ENCODE measurements at regions not wholly inside any gene's neighbourhood (a gene's known extent, or its start where the extent isn't known, plus 50 kb on each side); places are given as distances from the start of the nearest gene placed in this dataset.

- no peak for TF ChIP-seq SIN3A (IDR thresholded peaks at IDR 0.05; ENCODE audit: borderline replicate concordance, insufficient read depth, low read depth, low read length)
- no peak for TF ChIP-seq TCF7L2 (IDR thresholded peaks at IDR 0.05; ENCODE audit: low read depth, low read length)
- TF ChIP-seq POLR2AphosphoS5 (IDR thresholded peaks at IDR 0.05; ENCODE audit: low read depth, low read length), result no peak
- no peak for TF ChIP-seq REST (IDR thresholded peaks at IDR 0.05; ENCODE audit: insufficient read depth in 1 of 2, low read depth in 2 of 2, low read length in 1 of 2)
- no peak for TF ChIP-seq CTCF (IDR thresholded peaks at IDR 0.05)
- Histone ChIP-seq H3K4me3 (ENCODE audit: low read depth in 2 of 2, low read length in 2 of 2) (no peak overlapping the region), H3K36me3 (ENCODE audit: control insufficient read depth, insufficient read depth, low read length) (no peaks in the 10 kb centered on the region), H3K27ac (ENCODE audit: low read length) (no peak overlapping the region), H3K27me3 (ENCODE audit: control insufficient read depth, insufficient read depth, low read length) (no peaks in the 10 kb centered on the region), H3K4me1 (ENCODE audit: control insufficient read depth, insufficient read depth, low read length) (no peaks in the 10 kb centered on the region), H3K9me3 (ENCODE audit: control insufficient read depth, insufficient read depth, low read depth, low read length) (no peaks in the 10 kb centered on the region)
- no peak for DNase-seq (ENCODE audit: low read depth, low spot score)
- BruUV-seq (replicated peaks), result no TSS peak
- intact Hi-C loops (cut with micrococcal nuclease; ENCODE audit: unreplicated experiment) (no loop called here), in situ Hi-C loops (cut with HindIII; ENCODE audit: low pct_unique_long_range_greater_than_20kb, low sequenced_read_pairs) (no loop called here)
- ATAC-seq, result no peak
- POLR2A ChIA-PET, result no interaction called here
- CTCF ChIA-PET, result no interaction called here
Observed at GRCh38 chr2:123769001-123769400, 256.1 kb upstream of the CNTNAP5 start.

GRCh38 chr2:123770996-123771720 is 253.9 kb upstream of the CNTNAP5 start:
- DNase-seq (ENCODE audit: low read depth, low spot score) (no peak), ATAC-seq (no peak)
- CTCF ChIA-PET, result no interaction called here
- BruUV-seq (replicated peaks), result no TSS peak
- TF ChIP-seq POLR2AphosphoS5 (IDR thresholded peaks at IDR 0.05; ENCODE audit: low read depth, low read length) (no peak), CTCF (IDR thresholded peaks at IDR 0.05) (no peak), TCF7L2 (IDR thresholded peaks at IDR 0.05; ENCODE audit: low read depth, low read length) (no peak), REST (IDR thresholded peaks at IDR 0.05; ENCODE audit: insufficient read depth in 1 of 2, low read depth in 2 of 2, low read length in 1 of 2) (no peak), SIN3A (IDR thresholded peaks at IDR 0.05; ENCODE audit: borderline replicate concordance, insufficient read depth, low read depth, low read length) (no peak)
- Histone ChIP-seq H3K36me3 (ENCODE audit: control insufficient read depth, insufficient read depth, low read length) (no peaks in the 10 kb centered on the region), H3K27ac (ENCODE audit: low read length) (no peak overlapping the region), H3K9me3 (ENCODE audit: control insufficient read depth, insufficient read depth, low read depth, low read length) (no peaks in the 10 kb centered on the region), H3K4me3 (ENCODE audit: low read depth in 2 of 2, low read length in 2 of 2) (no peak overlapping the region), H3K4me1 (ENCODE audit: control insufficient read depth, insufficient read depth, low read length) (no peaks in the 10 kb centered on the region), H3K27me3 (ENCODE audit: control insufficient read depth, insufficient read depth, low read length) (no peaks in the 10 kb centered on the region)
- intact Hi-C loops (cut with micrococcal nuclease; ENCODE audit: unreplicated experiment) (no loop called here), in situ Hi-C loops (cut with HindIII; ENCODE audit: low pct_unique_long_range_greater_than_20kb, low sequenced_read_pairs) (no loop called here)
- POLR2A ChIA-PET, result no interaction called here

Measured in Panc1 (cell line).